Body of pancreas (tissue), 4 donors: ENCODE measurements at regions not wholly inside any gene's neighbourhood (a gene's known extent, or its start where the extent isn't known, plus 50 kb on each side); places are given as distances from the start of the nearest gene placed in this dataset.

ENCODE experiments used
- CTCF ChIP-seq, 7 experiments: fragments of 450-650 bp in 4 of 7; fragments of 200-600 bp in 3 of 7; sonication (generic) in 3 of 7; IDR thresholded peaks; one replicate each; pipeline ENCODE4 v1.5.1; 2016 to 2019; ENCODE audit warnings: antibody characterized with exemption in 7 of 7
- POLR2A ChIP-seq, 3 donors: fragments of 450-650 bp; IDR thresholded peaks; one replicate each; pipeline ENCODE4 v1.6.1; 2016; ENCODE audit warnings: antibody characterized with exemption in 3 of 3, mild to moderate bottlenecking in 2 of 3

- TF ChIP-seq CTCF (IDR thresholded peaks at IDR 0.05) = no peak
- no peak for TF ChIP-seq POLR2A (IDR thresholded peaks at IDR 0.05)
Observed at GRCh38 chr11:95692526-95693260, 96.9 kb downstream of the FAM76B start.
